ENCODE measurements at regions not wholly inside any gene's neighbourhood (a gene's known extent, or its start where the extent isn't known, plus 50 kb on each side); places are given as distances from the start of the nearest gene placed in this dataset.
"Not testable (repeated sequence)": the region's sequence is repeated elsewhere in the genome, so short reads cannot be mapped to it uniquely, and the experiment has no call there.

DNA sequence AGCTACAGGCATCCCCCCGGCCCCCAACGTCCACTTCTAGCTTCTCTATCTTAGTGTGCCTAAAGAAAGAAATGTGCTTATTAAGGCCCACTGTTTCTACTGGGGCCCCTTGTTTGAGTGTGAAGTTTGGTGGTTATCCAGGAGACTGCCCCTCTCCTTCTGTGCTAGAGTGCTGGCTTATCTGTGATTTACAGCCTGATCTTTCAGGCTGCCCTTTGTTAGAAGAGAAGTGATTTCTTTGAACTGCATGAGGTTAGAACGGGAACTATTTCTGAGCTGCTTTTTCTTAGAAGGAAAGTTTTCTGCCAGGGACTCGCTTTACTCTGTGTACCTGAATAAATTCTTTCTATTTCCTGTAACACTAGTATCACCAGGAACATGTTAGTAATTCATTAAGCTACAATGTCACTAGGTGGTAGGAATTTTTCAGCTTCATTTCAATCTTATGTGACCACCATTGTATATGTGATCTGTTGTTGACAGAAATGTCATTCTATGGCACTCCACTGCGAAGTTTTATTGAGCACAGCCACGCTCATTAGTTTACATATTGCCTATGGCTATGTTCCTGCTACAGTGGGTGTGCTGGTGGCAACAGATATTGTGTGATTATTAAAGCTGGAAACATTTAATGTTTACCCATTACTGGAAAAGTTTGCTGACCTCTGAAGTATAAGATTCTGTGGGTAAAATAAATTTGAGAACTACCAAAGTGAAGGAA lies 193.8 kb upstream of the CXorf51B start:
- no peak for ATAC-seq
- no peaks in the 10 kb centered on the region for H3K27me3 ChIP-seq
- intact Hi-C loops (cut with DNase I) = no loop called here

DNA sequence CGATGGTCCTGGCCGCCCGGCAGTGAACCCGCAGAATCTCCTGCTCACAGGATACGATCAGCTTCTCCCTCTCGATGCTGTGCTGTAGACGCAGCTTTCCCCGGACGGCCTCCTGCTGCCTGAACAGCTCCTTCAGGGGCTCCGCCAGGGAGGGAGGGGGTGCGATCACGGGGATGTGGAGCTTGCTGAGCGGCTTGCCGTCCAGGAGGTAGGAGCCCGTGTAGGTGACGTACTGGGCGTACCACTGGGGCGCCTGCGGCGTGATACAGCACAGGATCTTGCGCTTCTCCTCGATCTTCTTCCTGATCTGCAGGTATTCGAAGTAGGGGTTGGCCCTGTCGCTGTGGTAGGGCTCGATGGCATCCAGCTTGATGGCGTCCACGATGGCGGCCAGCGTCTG lies 189.6 kb upstream of the CXorf51B start:
- H3K4me1 ChIP-seq; H3K9me3 ChIP-seq; H3K4me3 ChIP-seq; DNase-seq; intact Hi-C loops (cut with DNase I); H3K27ac ChIP-seq; H3K27me3 ChIP-seq; H3K36me3 ChIP-seq: not testable (repeated sequence)
- WGBS (ENCODE audit: insufficient coverage, low coverage, low lambda C conversion rate, missing lambda C conversion rate) = 64% methylated on average over 6 of the region's 29 CpGs
- ATAC-seq = peak in 1 of 4 donors; percentile 19

More for the DNA sequence above, 193.8 kb upstream of the CXorf51B start:
- Histone ChIP-seq H3K9me3 (no peaks in the 10 kb centered on the region), H3K4me3 (no peak overlapping the region), H3K27ac (no peak overlapping the region), H3K36me3 (no peaks in the 10 kb centered on the region), H3K4me1 (no peaks in the 10 kb centered on the region)
- 24% methylated on average over 5 of the region's 6 CpGs for WGBS (ENCODE audit: insufficient coverage, low coverage, low lambda C conversion rate, missing lambda C conversion rate)
- TF ChIP-seq POLR2A (IDR thresholded peaks at IDR 0.05) = no peak
- TF ChIP-seq, protein P1, sequence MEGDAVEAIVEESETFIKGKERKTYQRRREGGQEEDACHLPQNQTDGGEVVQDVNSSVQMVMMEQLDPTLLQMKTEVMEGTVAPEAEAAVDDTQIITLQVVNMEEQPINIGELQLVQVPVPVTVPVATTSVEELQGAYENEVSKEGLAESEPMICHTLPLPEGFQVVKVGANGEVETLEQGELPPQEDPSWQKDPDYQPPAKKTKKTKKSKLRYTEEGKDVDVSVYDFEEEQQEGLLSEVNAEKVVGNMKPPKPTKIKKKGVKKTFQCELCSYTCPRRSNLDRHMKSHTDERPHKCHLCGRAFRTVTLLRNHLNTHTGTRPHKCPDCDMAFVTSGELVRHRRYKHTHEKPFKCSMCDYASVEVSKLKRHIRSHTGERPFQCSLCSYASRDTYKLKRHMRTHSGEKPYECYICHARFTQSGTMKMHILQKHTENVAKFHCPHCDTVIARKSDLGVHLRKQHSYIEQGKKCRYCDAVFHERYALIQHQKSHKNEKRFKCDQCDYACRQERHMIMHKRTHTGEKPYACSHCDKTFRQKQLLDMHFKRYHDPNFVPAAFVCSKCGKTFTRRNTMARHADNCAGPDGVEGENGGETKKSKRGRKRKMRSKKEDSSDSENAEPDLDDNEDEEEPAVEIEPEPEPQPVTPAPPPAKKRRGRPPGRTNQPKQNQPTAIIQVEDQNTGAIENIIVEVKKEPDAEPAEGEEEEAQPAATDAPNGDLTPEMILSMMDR (IDR thresholded peaks at IDR 0.05) = no peak
- no peak for DNase-seq

DNA sequence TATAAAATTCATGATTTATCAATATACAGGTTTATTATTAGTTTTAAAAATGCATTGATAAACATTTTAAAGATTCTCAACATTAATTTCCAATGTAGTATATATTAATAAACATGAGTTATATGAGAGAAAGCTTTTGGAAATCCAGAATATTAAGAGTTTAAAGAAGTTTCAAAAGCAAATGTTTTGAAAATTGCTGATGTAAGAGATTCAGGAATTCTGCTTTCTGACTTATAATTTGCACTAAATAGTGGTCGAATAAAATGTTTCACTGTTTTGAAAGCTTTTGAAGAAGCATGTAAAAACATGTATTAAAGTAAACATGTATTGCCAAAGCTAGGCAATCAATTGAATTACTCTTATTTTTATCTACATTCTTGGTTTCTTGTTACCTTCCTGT lies 151.2 kb upstream of the CXorf51B start:
- TF ChIP-seq POLR2A (IDR thresholded peaks at IDR 0.05) = no peak
- TF ChIP-seq, protein P1 (IDR thresholded peaks at IDR 0.05) = no peak
- Histone ChIP-seq H3K4me1 (no peaks in the 10 kb centered on the region), H3K27ac (no peak overlapping the region), H3K9me3 (no peaks in the 10 kb centered on the region), H3K4me3 (no peak overlapping the region), H3K27me3 (no peaks in the 10 kb centered on the region), H3K36me3 (no peaks in the 10 kb centered on the region)
- DNase-seq (no peak), ATAC-seq (no peak)
- intact Hi-C loops (cut with DNase I) = no loop called here
- 16% methylated on average over 1 of the region's 1 CpG for WGBS (ENCODE audit: insufficient coverage, low coverage, low lambda C conversion rate, missing lambda C conversion rate)

DNA sequence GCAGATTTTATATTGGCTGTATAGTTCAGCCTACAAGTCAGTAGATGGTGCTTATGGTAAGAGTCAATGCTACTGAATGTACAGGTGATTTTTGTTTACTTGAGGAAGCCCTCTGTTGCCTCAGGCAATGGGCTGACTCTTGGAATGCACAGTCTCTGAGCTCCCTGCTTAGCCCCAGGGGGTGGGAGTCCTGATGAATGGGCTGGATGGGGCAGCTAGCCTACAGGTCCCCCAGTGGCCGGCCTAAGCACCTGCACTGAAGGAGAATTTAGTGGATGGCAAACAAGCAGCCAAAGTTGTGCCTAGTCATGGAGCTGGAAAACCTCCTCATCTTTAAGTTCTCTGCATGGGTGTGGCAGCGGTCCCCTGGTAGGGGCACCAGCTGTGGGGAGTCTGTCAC lies 101.8 kb upstream of the CXorf51B start:
- H3K27me3 ChIP-seq = no peaks in the 10 kb centered on the region
- H3K27ac ChIP-seq = no peak overlapping the region
- no CpG with 5 or more reads among the region's 2 CpGs for WGBS (ENCODE audit: insufficient coverage, low coverage, low lambda C conversion rate, missing lambda C conversion rate)
- H3K9me3 ChIP-seq = no peaks in the 10 kb centered on the region
- no peaks in the 10 kb centered on the region for H3K4me1 ChIP-seq
- DNase-seq = peak in 1 of 3 donors; percentile 18
- intact Hi-C loops (cut with DNase I) = no loop called here
- H3K4me3 ChIP-seq = no peak overlapping the region
- H3K36me3 ChIP-seq = no peaks in the 10 kb centered on the region
- TF ChIP-seq, protein P1 (IDR thresholded peaks at IDR 0.05) = no peak
- TF ChIP-seq POLR2A (IDR thresholded peaks at IDR 0.05) = no peak
- no peak for ATAC-seq

DNA sequence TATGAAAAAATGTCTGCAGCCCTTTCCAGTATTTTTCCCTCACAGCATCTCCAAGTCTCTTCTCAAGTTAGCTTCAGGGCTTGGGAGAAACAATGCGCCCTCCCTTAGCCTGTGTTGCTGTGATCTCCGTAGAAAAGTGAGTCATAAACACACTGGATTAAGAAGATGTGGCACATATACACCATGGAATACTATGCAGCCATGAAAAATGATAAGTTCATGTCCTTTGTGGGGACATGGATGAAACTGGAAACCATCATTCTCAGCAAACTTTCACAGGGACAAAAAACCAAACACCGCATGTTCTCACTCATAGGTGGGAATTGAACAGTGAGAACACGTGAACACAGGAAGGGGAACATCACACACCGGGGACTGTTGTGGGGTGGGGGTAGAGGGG lies 100.7 kb upstream of the CXorf51B start:
- H3K9me3 ChIP-seq; H3K4me1 ChIP-seq; DNase-seq; H3K4me3 ChIP-seq; intact Hi-C loops (cut with DNase I); H3K36me3 ChIP-seq; H3K27me3 ChIP-seq; H3K27ac ChIP-seq; ATAC-seq: not testable (repeated sequence)
- 47% methylated on average over 5 of the region's 5 CpGs for WGBS (ENCODE audit: insufficient coverage, low coverage, low lambda C conversion rate, missing lambda C conversion rate)

All from right lobe of liver (tissue), 6 donors.